HCT116 (cell line): ENCODE measurements at regions not wholly inside any gene's neighbourhood (a gene's known extent, or its start where the extent isn't known, plus 50 kb on each side); places are given as distances from the start of the nearest gene placed in this dataset.

Experiments used
- ATAC-seq: fragments of 200-7000 bp; cut with Tn5 transposase; 2 replicates; pipeline ENCODE4 v1.9.1; 2020; ENCODE audit warnings: mild to moderate bottlenecking, moderate library complexity
- BruUV-seq: library from RNA; stranded (reverse); fragments of 400-500 nt; replicated peaks from 2 replicates; lab custom pipeline; 2021; lab: Mats Ljungman, UMichigan
- CTCF ChIA-PET: fragments of 300-600 bp; sonication (Branson Sonifier 250); formaldehyde crosslinking; loops from one replicate; lab custom pipeline; 2021; ENCODE audit warnings: antibody characterized with exemption; lab: Charles Lee
- POLR2A ChIA-PET: fragments of 300-600, 350-600 bp; sonication (Branson Sonifier 250); formaldehyde crosslinking; loops from one replicate; lab custom pipeline; 2021; ENCODE audit warnings: antibody characterized with exemption; lab: Charles Lee
- RAD21 ChIA-PET, 2 experiments: fragments of 300-600 bp; sonication (Branson Sonifier 250); formaldehyde crosslinking; loops; one replicate each; lab custom pipeline; 2023; ENCODE audit warnings: low total read pairs in 2 of 2; ENCODE audit not compliant: uncharacterized antibody in 2 of 2, unreplicated experiment in 2 of 2, low non-redundant PET in 1 of 2; lab: Charles Lee
- DNase-seq: peaks from one replicate; pipeline ENCODE4 v3.0.0-alpha.2; 2010; ENCODE audit warnings: low read depth, low spot score
- H2AFZ ChIP-seq: fragments of 200-600 bp; shearing (Covaris generic), sonication (generic); 2 replicates; pipeline ENCODE4 v1.6.1; 2017; ENCODE audit warnings: low read depth, mixed run types, mixed read lengths, antibody characterized with exemption, low read length; ENCODE audit not compliant: poor library complexity, severe bottlenecking
- H3K27ac ChIP-seq: 2 replicates; pipeline ENCODE4 v1.5.1; 2012; ENCODE audit warnings: low read depth, low read length
- H3K27me3 ChIP-seq: fragments of 200-600 bp; sonication (generic); 2 replicates; pipeline ENCODE4 v1.6.1; 2016; ENCODE audit warnings: mixed run types, low read length, mixed read lengths; ENCODE audit not compliant: insufficient read depth
- H3K36me3 ChIP-seq, 2 experiments: fragments of 200-500 bp in 1 of 2; fragments of 200-600 bp in 1 of 2; sonication (Bioruptor generic) in 1 of 2; sonication (generic) in 1 of 2; 2 replicates each; pipeline versions ENCODE4 v1.5.1 to v1.6.1; 2014 to 2016; ENCODE audit warnings: low read length in 2 of 2, inconsistent platforms in 1 of 2, mixed read lengths in 1 of 2, mixed run types in 1 of 2; ENCODE audit not compliant: insufficient read depth in 2 of 2, control insufficient read depth in 1 of 2
- H3K4me1 ChIP-seq, 2 experiments: fragments of 200-600 bp in 1 of 2; sonication (generic) in 1 of 2; 2 replicates each; pipeline versions ENCODE4 v1.5.1 to v1.6.1; 2012 to 2017; ENCODE audit warnings: low read length in 2 of 2, inconsistent platforms in 1 of 2, mild to moderate bottlenecking in 1 of 2, mixed read lengths in 1 of 2, mixed run types in 1 of 2, moderate library complexity in 1 of 2; ENCODE audit not compliant: insufficient read depth in 2 of 2, control insufficient read depth in 1 of 2
- H3K4me2 ChIP-seq: fragments of 200-600 bp; sonication (generic); 2 replicates; pipeline ENCODE4 v1.6.1; 2017; ENCODE audit warnings: mixed run types, low read length, mixed read lengths
- H3K4me3 ChIP-seq, 2 experiments: fragments of 200-600 bp in 1 of 2; sonication (generic) in 1 of 2; replicated peaks in 1 of 2; 2 replicates each; pipeline ENCODE4 v1.5.1; 2011 to 2016; ENCODE audit warnings: low read length in 2 of 2, control low read depth in 1 of 2, low read depth in 1 of 2, mild to moderate bottlenecking in 1 of 2, mixed read lengths in 1 of 2, mixed run types in 1 of 2
- H3K79me2 ChIP-seq: fragments of 200-600 bp; sonication (generic); 2 replicates; pipeline ENCODE4 v1.6.1; 2017; ENCODE audit warnings: mild to moderate bottlenecking, mixed run types, low read length, moderate library complexity, mixed read lengths; ENCODE audit not compliant: insufficient read depth
- H3K9ac ChIP-seq: fragments of 200-600 bp; sonication (generic); 2 replicates; pipeline ENCODE4 v1.6.1; 2016; ENCODE audit warnings: low read length, mixed read lengths
- H3K9me2 ChIP-seq: fragments of 200-600 bp; sonication (generic), shearing (Covaris generic); 2 replicates; pipeline ENCODE4 v1.6.1; 2017; ENCODE audit warnings: mixed run types, mild to moderate bottlenecking, moderate library complexity; ENCODE audit not compliant: insufficient read depth
- H3K9me3 ChIP-seq, 2 experiments: fragments of 200-500 bp in 1 of 2; fragments of 200-600 bp in 1 of 2; sonication (Bioruptor generic) in 1 of 2; sonication (generic) in 1 of 2; 2 replicates each; pipeline ENCODE4 v1.6.1; 2014 to 2017; ENCODE audit warnings: low read length in 2 of 2, mixed read lengths in 2 of 2, inconsistent platforms in 1 of 2, low read depth in 1 of 2, mild to moderate bottlenecking in 1 of 2, mixed run types in 1 of 2, moderate library complexity in 1 of 2; ENCODE audit not compliant: control insufficient read depth in 1 of 2, insufficient read depth in 1 of 2
- H4K20me1 ChIP-seq: fragments of 200-600 bp; sonication (generic), shearing (Covaris generic); 2 replicates; pipeline ENCODE4 v1.6.1; 2017; ENCODE audit warnings: mixed run types, mild to moderate bottlenecking, moderate library complexity; ENCODE audit not compliant: insufficient read depth
- CBX3 ChIP-seq: IDR thresholded peaks from 2 replicates; pipeline ENCODE4 v1.6.1; 2012; ENCODE audit warnings: low read depth
- ELF1 ChIP-seq: IDR thresholded peaks from 2 replicates; pipeline ENCODE4 v1.6.1; 2012; ENCODE audit warnings: low read depth, borderline replicate concordance
- EZH2 ChIP-seq: fragments of 200-600 bp; sonication (generic); IDR thresholded peaks from 2 replicates; pipeline ENCODE4 v1.6.1; 2017; ENCODE audit warnings: antibody characterized with exemption, mixed run types
- EZH2phosphoT487 ChIP-seq: fragments of 200-600 bp; IDR thresholded peaks from 2 replicates; pipeline ENCODE4 v1.6.1; 2018; ENCODE audit warnings: antibody characterized with exemption, borderline replicate concordance
- POLR2AphosphoS5 ChIP-seq: IDR thresholded peaks from 2 replicates; pipeline ENCODE4 v1.6.1; 2011; ENCODE audit warnings: mild to moderate bottlenecking, low read depth, low read length, moderate library complexity
- SP1 ChIP-seq: IDR thresholded peaks from 2 replicates; pipeline ENCODE4 v1.6.1; 2012; ENCODE audit warnings: low read depth
- SRF ChIP-seq: IDR thresholded peaks from 2 replicates; pipeline ENCODE4 v1.6.1; 2012; ENCODE audit warnings: low read depth
- TCF7L2 ChIP-seq: IDR thresholded peaks from 2 replicates; pipeline ENCODE4 v1.7.0; 2011; ENCODE audit warnings: borderline replicate concordance, inconsistent platforms; ENCODE audit not compliant: insufficient read depth, insufficient read length; ENCODE audit errors: extremely low read depth
- ZFX ChIP-seq: fragments of 450-650 bp; IDR thresholded peaks from 2 replicates; pipeline ENCODE4 v1.6.1; 2017
- ZNF274 ChIP-seq: fragments of 200-500 bp; sonication (Bioruptor generic); IDR thresholded peaks from 2 replicates; pipeline ENCODE4 v1.6.1; 2014; ENCODE audit warnings: mild to moderate bottlenecking, low read depth, low read length, inconsistent platforms
- intact Hi-C: fragments of 100-400 bp; cut with micrococcal nuclease; formaldehyde crosslinking; loops from 2 replicates; pipeline ENCODE4 v1.10.0; 2022
- TF ChIP-seq, protein P1 (sequence below), 3 experiments: fragments of 200-600 bp in 1 of 3; sonication (generic) in 1 of 3; IDR thresholded peaks in 2 of 3; conservative IDR thresholded peaks in 1 of 3; 2 replicates each; pipeline ENCODE4 v1.5.1; 2012 to 2017; ENCODE audit warnings: low read depth in 2 of 3, low read length in 2 of 3, antibody characterized with exemption in 1 of 3, borderline replicate concordance in 1 of 3, control low read depth in 1 of 3, mild to moderate bottlenecking in 1 of 3, mixed read lengths in 1 of 3, mixed run types in 1 of 3, moderate library complexity in 1 of 3; ENCODE audit not compliant: insufficient read depth in 1 of 3
- TF ChIP-seq, protein P2 (sequence below): IDR thresholded peaks from 2 replicates; pipeline ENCODE4 v1.6.1; 2012

- no TSS peak for BruUV-seq
- Histone ChIP-seq H3K27me3 (no peaks in the 10 kb centered on the region), H3K9me2 (no peaks in the 10 kb centered on the region), H3K79me2 (no peaks in the 10 kb centered on the region), H4K20me1 (no peaks in the 10 kb centered on the region), H3K9ac (no peak overlapping the region), H2AFZ (no peak overlapping the region), H3K9me3 (peaks cover 2 to 11% of the 10 kb centered on the region in 2 experiments; a peak in 1 of 4 replicates), H3K36me3 (no peaks in the 10 kb centered on the region), H3K27ac (no peak overlapping the region), H3K4me3 (no peak overlapping the region), H3K4me1 (no peaks in the 10 kb centered on the region), H3K4me2 (no peak overlapping the region)
- ATAC-seq (no peak), DNase-seq (no peak)
- TF ChIP-seq SRF: no peak
- no peak for TF ChIP-seq ELF1
- no peak for TF ChIP-seq SP1
- no peak for TF ChIP-seq POLR2AphosphoS5
- no peak for TF ChIP-seq ZNF274
- TF ChIP-seq TCF7L2: no peak
- TF ChIP-seq ZFX: no peak
- TF ChIP-seq, protein P1, sequence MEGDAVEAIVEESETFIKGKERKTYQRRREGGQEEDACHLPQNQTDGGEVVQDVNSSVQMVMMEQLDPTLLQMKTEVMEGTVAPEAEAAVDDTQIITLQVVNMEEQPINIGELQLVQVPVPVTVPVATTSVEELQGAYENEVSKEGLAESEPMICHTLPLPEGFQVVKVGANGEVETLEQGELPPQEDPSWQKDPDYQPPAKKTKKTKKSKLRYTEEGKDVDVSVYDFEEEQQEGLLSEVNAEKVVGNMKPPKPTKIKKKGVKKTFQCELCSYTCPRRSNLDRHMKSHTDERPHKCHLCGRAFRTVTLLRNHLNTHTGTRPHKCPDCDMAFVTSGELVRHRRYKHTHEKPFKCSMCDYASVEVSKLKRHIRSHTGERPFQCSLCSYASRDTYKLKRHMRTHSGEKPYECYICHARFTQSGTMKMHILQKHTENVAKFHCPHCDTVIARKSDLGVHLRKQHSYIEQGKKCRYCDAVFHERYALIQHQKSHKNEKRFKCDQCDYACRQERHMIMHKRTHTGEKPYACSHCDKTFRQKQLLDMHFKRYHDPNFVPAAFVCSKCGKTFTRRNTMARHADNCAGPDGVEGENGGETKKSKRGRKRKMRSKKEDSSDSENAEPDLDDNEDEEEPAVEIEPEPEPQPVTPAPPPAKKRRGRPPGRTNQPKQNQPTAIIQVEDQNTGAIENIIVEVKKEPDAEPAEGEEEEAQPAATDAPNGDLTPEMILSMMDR (IDR thresholded peaks at IDR 0.05 in 2 of 3, conservative IDR thresholded peaks at IDR 0.05 in 1 of 3; ENCODE audit: borderline replicate concordance in 1 of 3, insufficient read depth in 1 of 3, low read depth in 2 of 3, low read length in 2 of 3): no peak
- ChIA-PET RAD21 (no interaction called here), CTCF (no interaction called here), POLR2A (no interaction called here)
- intact Hi-C loops: no loop called here
Measured at GRCh38 chr3:127059072-127059471, 76.2 kb downstream of the PLXNA1 start.

DNA sequence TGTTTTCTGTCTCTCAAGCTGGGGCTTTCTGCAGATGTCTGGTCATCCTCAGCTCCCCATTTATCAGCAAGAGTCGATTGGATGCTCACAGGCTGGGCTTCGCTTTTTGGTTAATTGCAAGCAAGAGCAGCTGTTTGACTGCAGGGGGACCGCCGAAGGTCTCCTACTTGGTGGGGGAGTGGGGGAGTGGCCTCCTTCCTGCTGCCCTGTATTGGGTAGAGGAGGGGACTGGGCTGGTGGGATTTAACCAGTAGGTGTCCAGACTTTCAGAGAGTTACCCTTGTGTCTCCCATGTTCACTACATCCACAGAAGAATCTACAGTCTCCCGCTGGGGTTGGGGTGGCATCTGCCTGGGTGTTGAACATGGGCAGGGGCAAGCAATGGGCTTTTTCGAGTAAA, 78.7 kb downstream of the PLXNA1 start:
- no peak for DNase-seq
- H3K9ac ChIP-seq: no peak overlapping the region
- H3K27me3 ChIP-seq: no peaks in the 10 kb centered on the region
- H2AFZ ChIP-seq: no peak overlapping the region
- H3K4me3 ChIP-seq: no peak overlapping the region
- ChIA-PET RAD21 (no interaction called here), POLR2A (no interaction called here), CTCF (no interaction called here)
- peaks cover 2 to 10% of the 10 kb centered on the region in 2 experiments; a peak in 1 of 4 replicates for H3K9me3 ChIP-seq
- TF ChIP-seq EZH2 (no peak), EZH2phosphoT487 (no peak), ELF1 (no peak), CBX3 (no peak), ZNF274 (no peak)
- TF ChIP-seq, protein P2, sequence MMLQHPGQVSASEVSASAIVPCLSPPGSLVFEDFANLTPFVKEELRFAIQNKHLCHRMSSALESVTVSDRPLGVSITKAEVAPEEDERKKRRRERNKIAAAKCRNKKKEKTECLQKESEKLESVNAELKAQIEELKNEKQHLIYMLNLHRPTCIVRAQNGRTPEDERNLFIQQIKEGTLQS: no peak
- ATAC-seq: no peak
- no TSS peak for BruUV-seq
- H3K4me2 ChIP-seq: no peak overlapping the region
- H3K9me2 ChIP-seq: no peaks in the 10 kb centered on the region
- intact Hi-C loops: no loop called here
- H3K4me1 ChIP-seq: peaks cover 4 to 19% of the 10 kb centered on the region in 2 experiments
- no peaks in the 10 kb centered on the region for H3K79me2 ChIP-seq
- no peaks in the 10 kb centered on the region for H4K20me1 ChIP-seq
- no peak overlapping the region for H3K27ac ChIP-seq
- H3K36me3 ChIP-seq: no peaks in the 10 kb centered on the region
